ENCODE measurements at regions not wholly inside any gene's neighbourhood (a gene's known extent, or its start where the extent isn't known, plus 50 kb on each side); places are given as distances from the start of the nearest gene placed in this dataset.
"Not testable (repeated sequence)": the region's sequence is repeated elsewhere in the genome, so short reads cannot be mapped to it uniquely, and the experiment has no call there.

- TF ChIP-seq SUZ12 (IDR thresholded peaks at IDR 0.05; ENCODE audit: extremely low read depth, insufficient read depth, insufficient read length); YY1 (IDR thresholded peaks at IDR 0.05; ENCODE audit: insufficient read depth, insufficient read length); ZNF274 (IDR thresholded peaks at IDR 0.05; ENCODE audit: low read depth, low read length): not testable (repeated sequence)
These were observed 778.7 kb upstream of the HS3ST5 start for GRCh38 chr6:115121513-115121912.
